ENCODE measurements at regions not wholly inside any gene's neighbourhood (a gene's known extent, or its start where the extent isn't known, plus 50 kb on each side); places are given as distances from the start of the nearest gene placed in this dataset.

GRCh38 chr15:29593111-29593510 lies 229.2 kb downstream of the TJP1 start:
- Histone ChIP-seq H3K27ac (no peak overlapping the region), H3K4me1 (no peaks in the 10 kb centered on the region), H3K27me3 (no peaks in the 10 kb centered on the region), H3K9me3 (no peaks in the 10 kb centered on the region), H3K36me3 (no peaks in the 10 kb centered on the region), H3K4me3 (no peak overlapping the region)
- DNase-seq (ENCODE audit: extremely low spot score in 2 of 2), result no peak
- TF ChIP-seq POLR2A (IDR thresholded peaks at IDR 0.05) (no peak), CTCF (IDR thresholded peaks at IDR 0.05) (no peak), POLR2AphosphoS5 (IDR thresholded peaks at IDR 0.05; ENCODE audit: insufficient read depth in 1 of 2, low read depth in 1 of 2) (no peak)
- intact Hi-C loops (cut with DNase I), result no loop called here

- Histone ChIP-seq H3K36me3 (no peaks in the 10 kb centered on the region), H3K27ac (no peak overlapping the region), H3K4me3 (no peak overlapping the region), H3K27me3 (no peaks in the 10 kb centered on the region), H3K4me1 (no peaks in the 10 kb centered on the region), H3K9me3 (no peaks in the 10 kb centered on the region)
- DNase-seq (ENCODE audit: extremely low spot score in 2 of 2), result no peak
- TF ChIP-seq CTCF (IDR thresholded peaks at IDR 0.05) (no peak), POLR2A (IDR thresholded peaks at IDR 0.05) (no peak), POLR2AphosphoS5 (IDR thresholded peaks at IDR 0.05; ENCODE audit: insufficient read depth in 1 of 2, low read depth in 1 of 2) (no peak)
- intact Hi-C loops (cut with DNase I), result no loop called here
Observed at GRCh38 chr15:29590701-29591100, 231.6 kb downstream of the TJP1 start.

- Histone ChIP-seq H3K4me1 (no peaks in the 10 kb centered on the region), H3K27ac (no peak overlapping the region), H3K36me3 (no peaks in the 10 kb centered on the region), H3K27me3 (no peaks in the 10 kb centered on the region), H3K4me3 (no peak overlapping the region), H3K9me3 (no peaks in the 10 kb centered on the region)
- no peak for TF ChIP-seq POLR2AphosphoS5 (IDR thresholded peaks at IDR 0.05; ENCODE audit: insufficient read depth in 1 of 2, low read depth in 1 of 2)
- TF ChIP-seq CTCF (IDR thresholded peaks at IDR 0.05), result no peak
- no peak for TF ChIP-seq POLR2A (IDR thresholded peaks at IDR 0.05)
- intact Hi-C loops (cut with DNase I), result no loop called here
- no peak for DNase-seq (ENCODE audit: extremely low spot score in 2 of 2)
Observed at GRCh38 chr15:29589975-29590374, 232.3 kb downstream of the TJP1 start.

- intact Hi-C loops (cut with DNase I), result no loop called here
Observed at GRCh38 chr15:29589416-29589815, 232.9 kb downstream of the TJP1 start.

More at GRCh38 chr15:29589416-29589815, 232.9 kb downstream of the TJP1 start:
- Histone ChIP-seq H3K4me1 (no peaks in the 10 kb centered on the region), H3K4me3 (no peak overlapping the region), H3K36me3 (no peaks in the 10 kb centered on the region), H3K27me3 (no peaks in the 10 kb centered on the region), H3K9me3 (no peaks in the 10 kb centered on the region), H3K27ac (no peak overlapping the region)
- DNase-seq (ENCODE audit: extremely low spot score in 2 of 2), result no peak
- TF ChIP-seq POLR2AphosphoS5 (IDR thresholded peaks at IDR 0.05; ENCODE audit: insufficient read depth in 1 of 2, low read depth in 1 of 2) (no peak), POLR2A (IDR thresholded peaks at IDR 0.05) (no peak), CTCF (IDR thresholded peaks at IDR 0.05) (no peak)

Data from vagina (tissue), 2 donors.